HepG2 (cell line): ENCODE measurements at regions not wholly inside any gene's neighbourhood (a gene's known extent, or its start where the extent isn't known, plus 50 kb on each side); places are given as distances from the start of the nearest gene placed in this dataset.

Source experiments
- ARID2 ChIP-seq: sonication (generic); formaldehyde crosslinking; IDR thresholded peaks from 2 replicates; pipeline ENCODE4 v1.8.1; 2022; ENCODE audit warnings: mild to moderate bottlenecking, missing genetic modification reagents, borderline replicate concordance
- DRAP1 ChIP-seq: IDR thresholded peaks from 2 replicates; pipeline ENCODE4 v1.6.1; 2016; ENCODE audit warnings: missing genetic modification reagents, missing compliant biosample characterization
- EP300 ChIP-seq, 3 experiments: sonication (generic) in 1 of 3; formaldehyde crosslinking in 1 of 3; IDR thresholded peaks; 2 replicates each; pipeline versions ENCODE4 v1.5.1 to v1.6.1; 2011 to 2020; ENCODE audit warnings: low read depth in 2 of 3, low read length in 2 of 3, borderline replicate concordance in 1 of 3, improper control_type of control experiment in 1 of 3, mild to moderate bottlenecking in 1 of 3, missing genetic modification reagents in 1 of 3, moderate library complexity in 1 of 3
- GABPA ChIP-seq, 2 experiments: IDR thresholded peaks; 2 replicates each; pipeline ENCODE4 v1.6.1; 2011 to 2016; ENCODE audit warnings: low read depth in 2 of 2, low read length in 1 of 2, missing biosample characterization in 1 of 2, missing genetic modification characterization in 1 of 2
- GLMP ChIP-seq: sonication (generic); formaldehyde crosslinking; IDR thresholded peaks from 2 replicates; pipeline ENCODE4 v1.9.0; 2021; ENCODE audit warnings: missing genetic modification reagents, mild to moderate bottlenecking, borderline replicate concordance
- HBP1 ChIP-seq: IDR thresholded peaks from 2 replicates; pipeline ENCODE4 v1.6.1; 2016; ENCODE audit warnings: low read depth, control low read depth
- KAT2B ChIP-seq: fragments of 150-350 bp; IDR thresholded peaks from 2 replicates; pipeline ENCODE4 v1.6.1; 2014; ENCODE audit warnings: low read depth, low read length, borderline replicate concordance
- MEIS2 ChIP-seq: sonication (generic); formaldehyde crosslinking; IDR thresholded peaks from 2 replicates; pipeline ENCODE4 v1.9.0; 2021; ENCODE audit warnings: mild to moderate bottlenecking, missing genetic modification reagents
- MNT ChIP-seq: fragments of 450-650 bp; IDR thresholded peaks from 2 replicates; pipeline ENCODE4 v1.6.1; 2016
- NR2C2 ChIP-seq: sonication (generic); formaldehyde crosslinking; IDR thresholded peaks from 2 replicates; pipeline ENCODE4 v1.4.0; 2020; ENCODE audit warnings: missing genetic modification reagents, mild to moderate bottlenecking, moderate library complexity, borderline replicate concordance
- PHF21A ChIP-seq: sonication (generic); formaldehyde crosslinking; IDR thresholded peaks from 2 replicates; pipeline ENCODE4 v1.5.0; 2020; ENCODE audit warnings: mild to moderate bottlenecking, missing genetic modification reagents
- RAD21 ChIP-seq: fragments of 450-650 bp; formaldehyde crosslinking; IDR thresholded peaks from 2 replicates; pipeline ENCODE4 v1.5.0; 2020; ENCODE audit warnings: mild to moderate bottlenecking
- TCF12 ChIP-seq, 2 experiments: fragments of 450-650 bp in 1 of 2; sonication (generic) in 1 of 2; formaldehyde crosslinking in 1 of 2; IDR thresholded peaks; 2 replicates each; pipeline versions ENCODE4 v1.6.1 to v1.8.0; 2017 to 2022; ENCODE audit warnings: antibody characterized with exemption in 1 of 2, mild to moderate bottlenecking in 1 of 2, missing genetic modification reagents in 1 of 2, moderate library complexity in 1 of 2
- TCF7L2 ChIP-seq: IDR thresholded peaks from 2 replicates; pipeline ENCODE4 v1.6.1; 2011; ENCODE audit warnings: mild to moderate bottlenecking, low read depth, low read length, moderate library complexity
- ZBTB42 ChIP-seq: sonication (generic); formaldehyde crosslinking; IDR thresholded peaks from 2 replicates; pipeline ENCODE4 v1.5.0; 2020; ENCODE audit warnings: mild to moderate bottlenecking, missing genetic modification reagents
- ZMYM4 ChIP-seq: sonication (generic); formaldehyde crosslinking; IDR thresholded peaks from 2 replicates; pipeline ENCODE4 v1.8.1; 2023; ENCODE audit warnings: mild to moderate bottlenecking, missing genetic modification reagents
- ZNF574 ChIP-seq: sonication (generic); formaldehyde crosslinking; IDR thresholded peaks from 2 replicates; pipeline ENCODE4 v1.4.0; 2020; ENCODE audit warnings: missing genetic modification reagents
- ZSCAN30 ChIP-seq: sonication (generic); formaldehyde crosslinking; IDR thresholded peaks from 2 replicates; pipeline ENCODE4 v1.5.0; 2020; ENCODE audit warnings: mild to moderate bottlenecking, missing genetic modification reagents

GRCh38 chr2:181790716-181791649 lies 100.5 kb upstream of the ITPRID2 start (continued):
- peak; percentile 22; the same call in 1 of the 2 replicates for TF ChIP-seq ZNF574 (CRISPR knock-in tag)
- no peak for TF ChIP-seq ZBTB42 (CRISPR knock-in tag)
- TF ChIP-seq RAD21 (CRISPR knock-in tag): 0 out of 2 replicates have a peak, but pooled peaks have one; percentile 21
- TF ChIP-seq DRAP1 (CRISPR knock-in tag): peak; percentile 28; the same call in 1 of the 2 replicates
- peak; percentile 90 for TF ChIP-seq ZMYM4 (CRISPR knock-in tag)
- TF ChIP-seq HBP1: peak; percentile 53; the same call in 1 of the 2 replicates
- no peak for TF ChIP-seq TCF12 (IDR thresholded peaks at IDR 0.05)
- 0 out of 2 replicates have a peak, but pooled peaks have one; percentile 44 for TF ChIP-seq TCF12 (CRISPR knock-in tag; IDR thresholded peaks at IDR 0.05)
- TF ChIP-seq ZSCAN30: no peak
- TF ChIP-seq NR2C2 (CRISPR knock-in tag): peak; percentile 93
- peak; percentile 78; the same call in 1 of the 2 replicates for TF ChIP-seq ARID2 (CRISPR knock-in tag)
- TF ChIP-seq PHF21A (CRISPR knock-in tag): peak; percentile 81; the same call in 1 of the 2 replicates
- TF ChIP-seq EP300 (IDR thresholded peaks at IDR 0.05; ENCODE audit: low read depth in 2 of 2, low read length in 2 of 2): peak in 1 of 2 experiments; percentile 71; a peak in 2 of 4 replicates
- TF ChIP-seq EP300 (CRISPR knock-in tag; IDR thresholded peaks at IDR 0.05; ENCODE audit: borderline replicate concordance): no peak; the same call in 1 of the 2 replicates
- peak; percentile 42; the same call in 1 of the 2 replicates for TF ChIP-seq MEIS2 (CRISPR knock-in tag)
- TF ChIP-seq TCF7L2: no peak; the same call in 1 of the 2 replicates
- no peak for TF ChIP-seq GLMP
- TF ChIP-seq KAT2B: no peak
- TF ChIP-seq GABPA (IDR thresholded peaks at IDR 0.05; ENCODE audit: low read depth, low read length): no peak
- 0 out of 2 replicates have a peak, but pooled peaks have one; percentile 29 for TF ChIP-seq GABPA (CRISPR knock-in tag; IDR thresholded peaks at IDR 0.05; ENCODE audit: low read depth)
- no peak for TF ChIP-seq MNT
